GM19023 (cell line): ENCODE measurements at regions not wholly inside any gene's neighbourhood (a gene's known extent, or its start where the extent isn't known, plus 50 kb on each side); places are given as distances from the start of the nearest gene placed in this dataset.
A peak's percentile ranks its signal among the peaks of the same experiment; 100 is the strongest.
"Not testable (repeated sequence)": the region's sequence is repeated elsewhere in the genome, so short reads cannot be mapped to it uniquely, and the experiment has no call there.

Experiments used
- ATAC-seq: cut with Tn5 transposase; IDR thresholded peaks from one replicate; pipeline ENCODE4 v1.9.1; 2021; ENCODE audit warnings: mild to moderate bottlenecking, moderate library complexity; ENCODE audit not compliant: unreplicated experiment

- ATAC-seq: no peak
Measured at GRCh38 chr5:1637639-1638481, 114.1 kb upstream of the LPCAT1 start.

GRCh38 chr5:1636981-1637638, 113.3 kb upstream of the LPCAT1 start:
- no peak for ATAC-seq

- ATAC-seq: not testable (repeated sequence)
Measured at GRCh38 chr5:1636208-1636770, 112.5 kb upstream of the LPCAT1 start.

GRCh38 chr5:1635477-1635876, 111.7 kb upstream of the LPCAT1 start:
- ATAC-seq: not testable (repeated sequence)

- ATAC-seq: no peak
Measured at GRCh38 chr5:1634337-1634661, 110.5 kb upstream of the LPCAT1 start.

GRCh38 chr5:1633605-1634336, 110.0 kb upstream of the LPCAT1 start:
- peak; percentile 90 for ATAC-seq

GRCh38 chr5:1631004-1631403, 107.2 kb upstream of the LPCAT1 start:
- ATAC-seq: not testable (repeated sequence)

GRCh38 chr5:1626397-1626796, 102.6 kb upstream of the LPCAT1 start:
- ATAC-seq: not testable (repeated sequence)

- not testable (repeated sequence) for ATAC-seq
Measured at GRCh38 chr5:1619531-1619930, 95.8 kb upstream of the LPCAT1 start.

GRCh38 chr5:1618296-1618865, 94.6 kb upstream of the LPCAT1 start:
- ATAC-seq: not testable (repeated sequence)

- ATAC-seq: not testable (repeated sequence)
Measured at GRCh38 chr5:1617236-1617755, 93.5 kb upstream of the LPCAT1 start.

- ATAC-seq: not testable (repeated sequence)
Measured at GRCh38 chr5:1613515-1613914, 89.8 kb upstream of the LPCAT1 start.

- ATAC-seq: not testable (repeated sequence)
Measured at GRCh38 chr5:1610526-1610925, 86.8 kb upstream of the LPCAT1 start.

- not testable (repeated sequence) for ATAC-seq
Measured at GRCh38 chr5:1609111-1609510, 85.4 kb upstream of the LPCAT1 start.

- not testable (repeated sequence) for ATAC-seq
Measured at GRCh38 chr5:1608336-1608735, 84.6 kb upstream of the LPCAT1 start.

- ATAC-seq: not testable (repeated sequence)
Measured at GRCh38 chr5:1606951-1607350, 83.2 kb upstream of the LPCAT1 start.

- ATAC-seq: not testable (repeated sequence)
Measured at GRCh38 chr5:1603916-1604315, 80.2 kb upstream of the LPCAT1 start.

- not testable (repeated sequence) for ATAC-seq
Measured at GRCh38 chr5:1601565-1601964, 77.8 kb upstream of the LPCAT1 start.

GRCh38 chr5:1598950-1599737, 75.4 kb upstream of the LPCAT1 start:
- ATAC-seq: not testable (repeated sequence)

GRCh38 chr5:1597093-1597473, 73.3 kb upstream of the LPCAT1 start:
- not testable (repeated sequence) for ATAC-seq
